GM08714 (cell line): ENCODE measurements at regions not wholly inside any gene's neighbourhood (a gene's known extent, or its start where the extent isn't known, plus 50 kb on each side); places are given as distances from the start of the nearest gene placed in this dataset.

Experiments used
- H3K4me3 ChIP-seq: fragments of 200-500 bp; sonication (Bioruptor generic); 2 replicates; pipeline ENCODE4 v1.5.1; 2014; ENCODE audit warnings: mild to moderate bottlenecking, low read length, inconsistent platforms
- ZNF274 ChIP-seq: IDR thresholded peaks from 2 replicates; pipeline ENCODE4 v1.6.1; 2012; ENCODE audit warnings: mild to moderate bottlenecking, low read depth, low read length

DNA sequence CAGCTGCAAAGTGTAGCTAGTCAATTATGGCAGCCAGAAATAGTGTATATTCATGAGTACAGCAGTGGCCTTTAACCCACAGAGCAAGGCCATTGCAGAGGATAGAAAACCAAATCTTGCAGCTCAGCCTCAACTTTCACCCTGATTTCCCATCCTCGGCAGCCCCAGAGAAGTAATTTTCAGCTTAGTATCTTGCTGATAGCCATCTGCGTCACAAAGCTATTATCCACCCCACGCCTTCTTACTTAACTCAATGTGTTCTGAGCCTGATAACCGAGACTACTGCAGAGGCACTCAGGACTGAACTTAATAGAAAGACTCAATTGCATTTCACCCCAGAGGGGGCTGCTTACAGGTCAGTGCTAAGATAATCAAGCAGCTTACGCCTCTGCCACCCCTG, 174.5 kb upstream of the MAOA start:
- no peak overlapping the region for H3K4me3 ChIP-seq
- no peak for TF ChIP-seq ZNF274

DNA sequence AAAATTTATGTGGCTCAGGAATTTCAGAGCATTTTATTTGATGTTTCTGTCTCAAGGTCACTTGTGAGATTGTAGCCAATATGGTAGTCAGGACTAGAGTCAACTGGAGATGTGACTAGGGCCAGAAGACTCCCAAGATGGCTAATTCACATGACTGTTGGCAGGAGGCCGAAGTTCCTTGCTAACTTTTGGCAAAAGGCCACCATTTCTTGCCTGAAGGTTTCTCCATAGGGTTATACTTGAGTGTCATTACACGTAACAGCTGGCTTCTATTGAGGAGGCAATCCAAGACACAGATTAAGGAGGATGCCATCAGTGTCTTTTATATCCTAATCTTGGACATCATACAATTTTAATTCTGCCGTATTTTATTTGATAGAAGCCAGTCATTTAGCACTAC, 162.3 kb upstream of the MAOA start:
- no peak for TF ChIP-seq ZNF274
- H3K4me3 ChIP-seq = no peak overlapping the region

DNA sequence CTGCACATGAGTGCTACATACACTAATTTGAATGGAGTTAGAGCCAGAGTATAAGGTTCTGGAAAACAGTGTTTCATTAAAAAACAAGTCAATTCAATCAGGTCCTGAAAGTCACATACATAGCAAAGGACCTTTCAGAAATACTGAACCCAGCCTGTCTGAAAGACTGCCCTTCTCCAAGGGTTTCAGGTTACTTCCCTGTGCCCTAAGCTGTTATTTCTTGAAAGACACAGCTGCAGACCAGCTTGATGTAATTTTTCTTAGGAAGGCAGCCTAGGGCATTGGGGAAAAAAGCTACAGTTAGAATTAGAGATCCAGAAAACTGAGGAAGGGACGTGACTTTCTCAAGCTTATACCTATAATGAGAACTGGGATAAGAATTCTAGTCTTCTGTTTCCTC, 155.9 kb upstream of the MAOA start:
- TF ChIP-seq ZNF274 = no peak
- H3K4me3 ChIP-seq = no peak overlapping the region

DNA sequence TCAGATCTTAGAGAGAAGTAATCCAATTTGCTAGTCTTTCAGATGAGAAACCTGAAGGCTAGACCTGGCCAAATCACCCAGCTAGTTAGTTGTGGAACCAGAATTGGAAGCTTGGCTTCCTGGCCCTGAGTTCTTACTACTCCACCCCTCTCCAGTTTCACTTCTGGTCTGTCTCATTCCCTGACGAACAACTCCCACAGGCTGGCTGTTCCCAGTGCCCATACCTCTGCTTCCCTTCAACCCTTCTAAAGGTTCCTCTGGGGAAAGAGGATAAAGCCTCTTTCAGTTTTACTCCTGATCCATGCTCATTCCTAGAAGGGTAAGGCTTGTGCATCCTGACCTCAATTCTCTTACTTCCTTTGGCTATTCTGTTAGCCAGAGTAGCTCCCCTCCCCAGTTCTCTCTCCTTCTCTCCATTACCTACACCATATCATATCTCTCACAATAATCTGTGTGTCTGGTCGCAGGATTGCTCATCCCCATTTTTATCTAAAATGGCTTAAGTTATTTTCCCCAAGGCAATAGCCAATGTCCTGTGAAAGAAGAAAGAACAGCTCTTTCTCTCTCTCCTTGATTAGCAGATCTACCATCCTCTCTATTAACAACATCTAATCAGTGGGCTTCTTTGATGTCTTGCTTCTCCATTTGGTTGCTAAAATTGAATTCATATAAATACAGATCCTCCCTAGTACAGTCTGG, 155.0 kb upstream of the MAOA start:
- no peak for TF ChIP-seq ZNF274
- H3K4me3 ChIP-seq = no peak overlapping the region

DNA sequence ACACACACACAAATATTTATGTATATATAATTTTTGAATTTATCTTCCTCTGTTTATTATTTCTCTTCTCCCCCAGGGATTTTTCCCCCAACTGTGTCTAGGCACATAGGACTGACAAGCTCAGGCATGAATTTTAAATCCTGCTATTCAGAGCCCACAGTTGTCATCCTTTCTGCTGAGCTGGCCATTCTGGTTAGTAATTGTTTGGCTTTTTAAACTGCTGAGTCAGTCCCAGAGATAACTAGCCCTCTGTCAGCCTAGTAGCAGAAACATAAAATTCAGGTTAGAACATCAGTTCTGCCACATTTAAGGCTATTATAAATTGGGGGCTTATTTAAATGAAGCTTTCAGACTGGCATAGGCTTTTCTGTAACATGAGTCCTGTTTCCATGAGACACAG, 151.7 kb upstream of the MAOA start:
- H3K4me3 ChIP-seq = no peak overlapping the region
- TF ChIP-seq ZNF274 = no peak

DNA sequence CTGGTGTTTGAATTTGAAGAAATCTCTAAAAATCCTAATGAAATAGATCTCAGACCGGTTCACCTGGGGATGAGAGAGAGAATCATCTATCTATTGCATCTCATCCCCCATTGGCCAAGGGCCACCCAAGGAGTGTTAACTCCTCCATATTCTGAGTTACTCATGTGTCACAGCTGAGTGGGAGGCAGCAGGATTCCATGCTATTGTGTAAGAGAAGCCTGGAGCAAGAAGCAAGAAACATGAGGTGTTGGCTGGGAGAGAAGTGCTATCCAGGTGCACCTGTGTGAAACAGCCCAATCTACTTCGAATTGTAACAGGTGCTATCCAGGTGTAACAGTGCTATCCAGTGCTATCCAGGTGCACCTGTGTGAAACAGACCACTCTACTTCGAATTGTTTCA, 150.3 kb upstream of the MAOA start:
- H3K4me3 ChIP-seq = no peak overlapping the region
- no peak for TF ChIP-seq ZNF274

DNA sequence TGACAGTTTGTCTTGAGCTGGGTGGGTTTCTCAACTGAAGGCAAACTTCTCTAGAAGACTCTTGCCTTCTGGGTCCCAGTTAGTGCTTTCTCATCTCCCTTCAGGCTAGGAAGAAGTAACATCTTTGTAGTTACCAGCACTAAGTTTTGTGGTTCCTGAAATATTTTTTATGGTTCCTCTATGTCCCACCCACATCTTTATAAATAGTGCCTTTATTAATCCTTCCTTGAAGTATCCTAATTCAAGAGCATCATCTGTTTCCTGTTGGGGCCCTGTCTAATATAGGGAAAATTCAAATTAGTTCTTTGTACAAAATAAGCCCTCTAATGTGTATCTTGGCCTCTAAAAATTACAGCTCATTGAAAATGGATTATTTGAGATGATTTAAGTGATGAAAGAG, 147.4 kb upstream of the MAOA start:
- no peak for TF ChIP-seq ZNF274
- H3K4me3 ChIP-seq = no peak overlapping the region

DNA sequence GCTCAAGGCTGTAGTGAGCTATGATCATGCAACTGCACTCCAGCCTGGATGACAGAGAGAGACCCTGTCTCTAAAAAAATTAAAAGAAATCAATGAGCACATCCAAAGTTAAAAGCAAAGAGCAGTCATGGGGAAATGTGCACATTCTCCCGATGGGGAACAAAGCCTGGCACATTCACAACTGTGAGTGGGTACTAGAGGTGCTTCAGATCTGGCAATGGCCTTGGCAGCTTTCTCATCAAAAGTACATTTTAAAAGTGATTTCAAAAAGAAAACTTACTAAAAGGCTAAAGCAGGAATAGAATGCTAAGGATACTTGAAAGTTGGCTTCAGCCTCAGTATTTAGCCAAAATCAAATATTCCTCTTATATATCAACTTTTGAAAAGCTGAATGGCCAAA, 145.9 kb upstream of the MAOA start:
- H3K4me3 ChIP-seq = no peak overlapping the region
- TF ChIP-seq ZNF274 = no peak

DNA sequence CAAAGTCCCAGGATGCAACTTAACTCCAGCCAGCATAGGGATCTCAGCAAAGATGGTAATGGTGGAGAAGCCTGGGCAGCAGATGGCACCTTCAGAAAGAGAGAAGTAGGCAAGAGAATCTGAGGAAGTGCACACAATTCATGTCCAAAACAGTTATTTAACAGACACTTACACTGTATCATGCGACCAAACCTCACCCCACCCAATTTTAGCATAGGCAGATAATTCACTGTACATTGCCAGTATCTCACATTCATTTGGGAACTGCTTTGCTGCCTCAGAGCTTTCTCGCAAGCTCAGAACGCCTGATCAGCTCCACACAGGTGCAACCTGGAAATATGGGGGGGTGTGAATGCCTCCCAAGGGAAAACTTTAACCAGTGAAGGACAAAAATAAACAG, 143.0 kb upstream of the MAOA start:
- no peak for TF ChIP-seq ZNF274

DNA sequence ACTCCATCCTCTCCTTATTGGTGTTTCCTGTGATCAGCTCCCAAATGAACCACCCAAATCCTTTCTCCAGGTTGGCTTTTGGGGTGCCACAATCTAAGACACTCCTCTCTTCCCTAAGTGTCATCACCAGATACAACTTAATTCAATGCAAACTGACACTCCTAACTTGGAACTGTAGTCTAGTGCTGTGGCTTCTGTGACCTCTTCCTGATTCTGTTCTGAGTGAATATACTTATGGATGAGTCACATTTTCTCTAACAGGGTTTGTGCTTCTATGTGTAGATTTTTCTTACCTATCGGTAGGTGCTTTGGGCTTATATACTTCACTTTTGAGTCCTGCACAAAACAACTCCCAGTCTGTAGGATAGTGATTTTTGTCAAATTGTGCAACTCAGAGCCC, 141.3 kb upstream of the MAOA start:
- TF ChIP-seq ZNF274 = no peak
- no peak overlapping the region for H3K4me3 ChIP-seq

More for the DNA sequence above, 143.0 kb upstream of the MAOA start:
- H3K4me3 ChIP-seq = no peak overlapping the region

DNA sequence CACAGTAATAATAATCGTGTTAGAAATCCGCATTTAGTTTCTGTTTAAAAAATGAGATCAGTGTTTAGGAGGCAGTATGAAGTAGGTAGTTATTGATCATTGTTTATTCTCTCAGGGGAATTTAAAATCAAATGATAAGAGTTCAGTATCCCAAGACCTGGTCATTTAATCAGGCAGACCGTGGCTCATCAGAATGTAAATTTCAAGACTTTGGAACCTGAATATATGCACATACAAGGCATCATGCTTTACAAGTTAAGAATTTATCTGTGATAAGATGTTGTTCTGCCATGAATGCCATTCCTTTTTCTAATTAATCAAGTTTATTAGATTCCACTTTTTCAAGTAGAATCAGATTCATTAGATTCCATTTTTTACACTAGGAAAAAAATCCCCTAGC, 133.5 kb upstream of the MAOA start:
- no peak overlapping the region for H3K4me3 ChIP-seq
- TF ChIP-seq ZNF274 = no peak

DNA sequence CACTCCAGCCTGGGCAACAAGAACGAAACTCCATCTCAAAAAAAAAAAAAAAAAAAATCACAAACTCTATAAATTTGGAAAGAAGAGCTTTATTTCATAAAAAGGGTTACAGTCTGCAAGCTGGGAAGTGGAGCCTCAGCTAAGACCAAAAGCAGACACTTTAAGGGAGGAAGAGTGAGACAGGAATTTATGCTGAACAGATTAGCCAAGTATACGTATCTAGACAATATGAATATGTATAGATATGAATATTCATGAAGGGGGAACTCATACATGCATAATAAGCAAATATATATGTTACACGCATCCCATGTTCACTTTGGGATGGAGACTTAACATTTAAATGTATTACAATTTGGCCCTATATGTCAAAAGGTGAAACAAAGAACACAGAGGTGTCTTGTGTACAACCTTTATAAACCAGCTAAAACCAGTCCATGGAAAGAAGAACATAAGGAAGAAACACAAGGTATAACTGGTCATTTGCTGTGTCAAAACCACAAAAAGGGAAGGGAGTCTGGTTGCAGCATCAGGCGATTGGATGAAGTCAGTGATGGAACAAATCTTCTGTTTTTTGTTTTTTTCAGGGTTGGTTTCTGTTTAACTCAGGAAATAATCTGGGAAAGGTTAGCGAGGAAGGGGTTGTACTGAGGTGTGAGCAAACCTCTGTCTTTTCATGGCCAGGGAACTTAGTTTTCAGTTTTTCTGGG, 130.0 kb upstream of the MAOA start:
- no peak for TF ChIP-seq ZNF274
- no peak overlapping the region for H3K4me3 ChIP-seq

DNA sequence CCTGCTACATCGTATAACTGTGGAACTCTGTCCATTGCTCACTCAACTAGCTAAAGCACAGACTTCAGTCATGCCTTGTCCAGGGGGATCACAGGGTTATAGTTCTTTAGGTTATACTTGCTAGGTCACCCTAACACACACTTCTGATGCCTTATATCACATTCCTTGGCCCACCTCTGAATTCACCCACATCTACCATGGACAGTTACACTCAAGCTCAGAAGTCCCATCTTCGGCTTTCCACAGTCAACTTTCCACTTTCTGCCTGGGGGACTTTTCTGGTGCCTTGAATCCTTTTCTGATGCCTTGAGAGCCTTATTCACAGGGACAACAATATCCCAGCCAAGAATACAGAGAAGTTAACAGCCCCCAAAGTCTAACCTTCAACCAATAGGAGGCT, 129.2 kb upstream of the MAOA start:
- no peak for TF ChIP-seq ZNF274
- no peak overlapping the region for H3K4me3 ChIP-seq

DNA sequence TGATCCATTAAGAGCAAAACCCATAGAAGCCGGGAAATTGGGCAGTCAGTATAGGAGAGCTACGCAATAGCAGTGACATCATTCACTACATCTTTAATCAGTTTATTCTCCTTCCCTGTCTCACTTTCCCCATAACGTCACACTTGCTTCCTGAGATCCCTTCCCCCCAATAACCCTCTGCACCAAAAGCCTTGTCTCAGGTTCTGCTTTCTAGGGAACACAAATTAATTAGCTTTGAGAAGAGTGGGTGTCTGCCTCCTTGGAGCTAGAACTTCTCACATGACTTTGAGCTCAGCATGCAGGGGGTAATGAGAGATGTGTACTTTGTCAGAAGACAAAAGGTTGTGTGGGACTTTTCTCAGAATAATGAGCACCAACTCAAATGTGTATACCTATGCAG, 128.3 kb upstream of the MAOA start:
- H3K4me3 ChIP-seq = no peak overlapping the region
- no peak for TF ChIP-seq ZNF274

DNA sequence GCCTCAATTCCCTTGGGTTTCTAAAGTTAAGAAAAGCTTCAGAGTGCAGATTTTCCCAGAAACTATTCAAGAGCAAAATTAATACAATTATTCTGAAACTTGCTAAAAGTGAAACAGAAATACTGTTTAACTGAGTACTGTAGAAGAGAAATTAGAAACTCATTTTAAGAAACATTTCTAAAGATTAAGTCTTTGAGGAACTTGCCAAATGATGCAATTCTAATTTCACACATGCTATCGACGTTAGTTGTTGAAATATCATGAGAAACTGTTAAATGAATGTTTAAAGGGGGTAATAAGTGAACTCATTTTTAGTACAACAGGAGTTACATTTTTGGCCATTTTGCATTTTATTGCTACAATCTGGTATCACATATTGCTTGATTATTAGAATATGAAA, 125.3 kb upstream of the MAOA start:
- H3K4me3 ChIP-seq = no peak overlapping the region
- no peak for TF ChIP-seq ZNF274

DNA sequence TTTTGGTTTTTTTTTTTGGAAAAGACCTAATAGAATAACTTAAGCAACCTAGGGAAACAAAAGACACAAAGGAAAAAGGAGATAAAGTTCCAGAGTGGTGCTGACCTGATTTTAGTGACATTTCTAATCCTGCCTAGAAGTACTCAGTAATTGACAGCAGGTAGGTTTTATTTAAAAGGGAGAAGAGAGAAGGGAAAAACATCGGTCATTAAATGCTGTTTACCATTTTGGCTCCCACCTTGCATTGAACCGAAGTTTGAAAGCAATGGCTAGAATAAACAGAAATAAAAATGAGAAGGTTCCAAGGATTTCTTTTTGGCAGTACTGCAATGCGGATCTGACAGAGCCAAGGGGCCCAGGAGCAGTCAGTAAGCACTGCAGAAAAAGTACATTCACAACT, 115.8 kb upstream of the MAOA start:
- H3K4me3 ChIP-seq = no peak overlapping the region
- TF ChIP-seq ZNF274 = no peak
